ENCODE measurements at regions not wholly inside any gene's neighbourhood (a gene's known extent, or its start where the extent isn't known, plus 50 kb on each side); places are given as distances from the start of the nearest gene placed in this dataset.

- Mint-ChIP-seq H3K27me3 (no peaks in the 10 kb centered on the region), H3K9me3 (ENCODE audit: low read depth) (no peaks in the 10 kb centered on the region), H3K27ac (no peak overlapping the region)
Measured at GRCh38 chr6:21767891-21768648, 174.5 kb downstream of the SOX4 start.

GRCh38 chr6:21769405-21769861, 175.9 kb downstream of the SOX4 start:
- H3K27ac Mint-ChIP-seq, result no peak overlapping the region
- H3K9me3 Mint-ChIP-seq (ENCODE audit: low read depth), result no peaks in the 10 kb centered on the region
- no peaks in the 10 kb centered on the region for H3K4me1 Mint-ChIP-seq (ENCODE audit: low read depth)
- no peak overlapping the region for H3K4me3 Mint-ChIP-seq
- no peaks in the 10 kb centered on the region for H3K36me3 Mint-ChIP-seq
- H3K27me3 Mint-ChIP-seq, result no peaks in the 10 kb centered on the region

More at GRCh38 chr6:21767891-21768648, 174.5 kb downstream of the SOX4 start:
- Mint-ChIP-seq H3K4me3 (no peak overlapping the region), H3K4me1 (ENCODE audit: low read depth) (no peaks in the 10 kb centered on the region), H3K36me3 (no peaks in the 10 kb centered on the region)

- H3K36me3 Mint-ChIP-seq, result no peaks in the 10 kb centered on the region
- no peaks in the 10 kb centered on the region for H3K9me3 Mint-ChIP-seq (ENCODE audit: low read depth)
- no peak overlapping the region for H3K4me3 Mint-ChIP-seq
- no peaks in the 10 kb centered on the region for H3K27me3 Mint-ChIP-seq
- no peaks in the 10 kb centered on the region for H3K4me1 Mint-ChIP-seq (ENCODE audit: low read depth)
- no peak overlapping the region for H3K27ac Mint-ChIP-seq
Measured at GRCh38 chr6:21769968-21770367, 176.4 kb downstream of the SOX4 start.

- H3K27ac Mint-ChIP-seq, result no peak overlapping the region
- H3K36me3 Mint-ChIP-seq, result no peaks in the 10 kb centered on the region
- no peaks in the 10 kb centered on the region for H3K9me3 Mint-ChIP-seq (ENCODE audit: low read depth)
- no peak overlapping the region for H3K4me3 Mint-ChIP-seq
- no peaks in the 10 kb centered on the region for H3K27me3 Mint-ChIP-seq
- no peaks in the 10 kb centered on the region for H3K4me1 Mint-ChIP-seq (ENCODE audit: low read depth)
Measured at GRCh38 chr6:21771626-21772320, 178.2 kb downstream of the SOX4 start.

- Mint-ChIP-seq H3K27ac (no peak overlapping the region), H3K27me3 (no peaks in the 10 kb centered on the region), H3K36me3 (no peaks in the 10 kb centered on the region), H3K9me3 (ENCODE audit: low read depth) (no peaks in the 10 kb centered on the region), H3K4me1 (ENCODE audit: low read depth) (no peaks in the 10 kb centered on the region), H3K4me3 (no peak overlapping the region)
Measured at GRCh38 chr6:21772477-21772876, 178.9 kb downstream of the SOX4 start.

- Mint-ChIP-seq H3K27ac (no peak overlapping the region), H3K36me3 (no peaks in the 10 kb centered on the region), H3K9me3 (ENCODE audit: low read depth) (no peaks in the 10 kb centered on the region), H3K27me3 (no peaks in the 10 kb centered on the region), H3K4me1 (ENCODE audit: low read depth) (no peaks in the 10 kb centered on the region), H3K4me3 (no peak overlapping the region)
Measured at GRCh38 chr6:21772884-21773575, 179.5 kb downstream of the SOX4 start.

- H3K36me3 Mint-ChIP-seq, result no peaks in the 10 kb centered on the region
- no peaks in the 10 kb centered on the region for H3K9me3 Mint-ChIP-seq (ENCODE audit: low read depth)
- no peaks in the 10 kb centered on the region for H3K4me1 Mint-ChIP-seq (ENCODE audit: low read depth)
- no peaks in the 10 kb centered on the region for H3K27me3 Mint-ChIP-seq
- H3K27ac Mint-ChIP-seq, result no peak overlapping the region
- no peak overlapping the region for H3K4me3 Mint-ChIP-seq
Measured at GRCh38 chr6:21773576-21773968, 180.0 kb downstream of the SOX4 start.

GRCh38 chr6:21777846-21778245, 184.3 kb downstream of the SOX4 start:
- Mint-ChIP-seq H3K36me3 (no peaks in the 10 kb centered on the region), H3K27ac (no peak overlapping the region), H3K4me3 (no peak overlapping the region), H3K4me1 (ENCODE audit: low read depth) (no peaks in the 10 kb centered on the region), H3K27me3 (no peaks in the 10 kb centered on the region), H3K9me3 (ENCODE audit: low read depth) (no peaks in the 10 kb centered on the region)

GRCh38 chr6:21780141-21780540, 186.6 kb downstream of the SOX4 start:
- Mint-ChIP-seq H3K4me1 (ENCODE audit: low read depth) (no peaks in the 10 kb centered on the region), H3K9me3 (ENCODE audit: low read depth) (no peaks in the 10 kb centered on the region), H3K4me3 (no peak overlapping the region), H3K27ac (no peak overlapping the region), H3K36me3 (no peaks in the 10 kb centered on the region), H3K27me3 (no peaks in the 10 kb centered on the region)

- peaks cover under 1% of the 10 kb centered on the region for H3K4me1 Mint-ChIP-seq (ENCODE audit: low read depth)
- H3K9me3 Mint-ChIP-seq (ENCODE audit: low read depth), result no peaks in the 10 kb centered on the region
- H3K4me3 Mint-ChIP-seq, result no peak overlapping the region
- H3K27me3 Mint-ChIP-seq, result no peaks in the 10 kb centered on the region
- no peak overlapping the region for H3K27ac Mint-ChIP-seq
- H3K36me3 Mint-ChIP-seq, result no peaks in the 10 kb centered on the region
Measured at GRCh38 chr6:21780679-21781078, 187.1 kb downstream of the SOX4 start.

GRCh38 chr6:21781128-21781527, 187.6 kb downstream of the SOX4 start:
- H3K4me1 Mint-ChIP-seq (ENCODE audit: low read depth), result peaks cover 1% of the 10 kb centered on the region
- H3K9me3 Mint-ChIP-seq (ENCODE audit: low read depth), result no peaks in the 10 kb centered on the region
- H3K27me3 Mint-ChIP-seq, result no peaks in the 10 kb centered on the region

GRCh38 chr6:21785164-21785563, 191.6 kb downstream of the SOX4 start:
- Mint-ChIP-seq H3K36me3 (no peaks in the 10 kb centered on the region), H3K9me3 (ENCODE audit: low read depth) (no peaks in the 10 kb centered on the region), H3K4me1 (ENCODE audit: low read depth) (peaks cover 1% of the 10 kb centered on the region), H3K27me3 (no peaks in the 10 kb centered on the region), H3K27ac (no peak overlapping the region), H3K4me3 (no peak overlapping the region)

More at GRCh38 chr6:21781128-21781527, 187.6 kb downstream of the SOX4 start:
- H3K4me3 Mint-ChIP-seq, result no peak overlapping the region
- no peak overlapping the region for H3K27ac Mint-ChIP-seq
- H3K36me3 Mint-ChIP-seq, result no peaks in the 10 kb centered on the region

- Mint-ChIP-seq H3K36me3 (no peaks in the 10 kb centered on the region), H3K4me3 (no peak overlapping the region), H3K4me1 (ENCODE audit: low read depth) (no peaks in the 10 kb centered on the region), H3K27me3 (no peaks in the 10 kb centered on the region), H3K27ac (no peak overlapping the region), H3K9me3 (ENCODE audit: low read depth) (no peaks in the 10 kb centered on the region)
Measured at GRCh38 chr6:21791056-21791455, 197.5 kb downstream of the SOX4 start.

GRCh38 chr6:21791581-21791980, 198.0 kb downstream of the SOX4 start:
- no peaks in the 10 kb centered on the region for H3K9me3 Mint-ChIP-seq (ENCODE audit: low read depth)
- H3K27me3 Mint-ChIP-seq, result no peaks in the 10 kb centered on the region
- H3K4me1 Mint-ChIP-seq (ENCODE audit: low read depth), result no peaks in the 10 kb centered on the region
- no peaks in the 10 kb centered on the region for H3K36me3 Mint-ChIP-seq
- H3K4me3 Mint-ChIP-seq, result no peak overlapping the region
- H3K27ac Mint-ChIP-seq, result no peak overlapping the region

GRCh38 chr6:21792177-21792576, 198.6 kb downstream of the SOX4 start:
- no peaks in the 10 kb centered on the region for H3K9me3 Mint-ChIP-seq (ENCODE audit: low read depth)
- H3K27me3 Mint-ChIP-seq, result no peaks in the 10 kb centered on the region
- H3K36me3 Mint-ChIP-seq, result no peaks in the 10 kb centered on the region
- H3K4me1 Mint-ChIP-seq (ENCODE audit: low read depth), result no peaks in the 10 kb centered on the region
- H3K27ac Mint-ChIP-seq, result no peak overlapping the region
- no peak overlapping the region for H3K4me3 Mint-ChIP-seq
